Stimulated activated CD4-positive, alpha-beta T cell treated with anti-CD3 and anti-CD28 coated beads, Interleukin-15, amount 100 ng/mL, for 1 hour (primary cell): ENCODE measurements at regions not wholly inside any gene's neighbourhood (a gene's known extent, or its start where the extent isn't known, plus 50 kb on each side); places are given as distances from the start of the nearest gene placed in this dataset.
"Not testable (repeated sequence)": the region's sequence is repeated elsewhere in the genome, so short reads cannot be mapped to it uniquely, and the experiment has no call there.

Experiments
- DNase-seq, 2 donors: peaks; one replicate each; pipeline ENCODE4 v3.0.0-alpha.2; 2020; ENCODE audit warnings: low read depth in 1 of 2, low spot score in 1 of 2

DNA sequence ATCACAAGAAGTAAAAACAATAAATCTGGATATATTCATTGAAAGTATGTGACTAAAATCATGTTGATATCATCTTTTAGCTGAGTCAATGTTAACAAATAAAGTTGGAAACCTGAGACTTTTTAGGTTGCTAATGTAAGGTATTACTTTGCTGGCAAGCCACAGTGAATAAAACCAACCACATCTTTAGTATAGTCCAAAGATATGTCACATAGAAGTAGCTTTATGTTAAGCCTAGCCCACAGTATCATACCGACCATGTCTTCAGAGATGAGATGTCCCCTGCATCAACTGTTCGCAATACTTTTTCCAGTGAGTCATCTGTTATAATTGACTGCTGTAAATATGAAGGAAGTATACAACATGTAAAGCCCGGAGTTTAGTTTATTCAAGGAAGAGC, 107.6 kb upstream of the MCHR2 start:
- DNase-seq, result no peak

DNA sequence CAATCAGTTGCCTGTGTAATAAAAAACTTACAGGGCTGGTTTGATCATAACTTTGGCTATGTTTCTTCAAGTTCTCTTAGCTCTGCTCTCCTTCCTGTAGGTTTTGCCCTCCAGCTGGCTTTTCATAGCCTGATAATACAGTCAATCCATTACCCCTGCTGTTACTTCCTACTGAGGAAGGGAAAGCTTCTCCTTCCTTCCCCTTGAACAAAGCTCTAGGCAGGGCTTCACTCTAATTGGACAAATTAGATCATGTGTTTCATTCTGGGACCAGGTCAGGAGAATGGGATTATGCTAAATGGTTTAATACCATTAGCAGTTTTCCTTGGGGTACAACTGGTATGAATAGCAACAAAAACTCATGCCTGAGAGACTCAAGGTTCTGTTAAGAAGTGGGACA, 106.8 kb upstream of the MCHR2 start:
- no peak for DNase-seq

DNA sequence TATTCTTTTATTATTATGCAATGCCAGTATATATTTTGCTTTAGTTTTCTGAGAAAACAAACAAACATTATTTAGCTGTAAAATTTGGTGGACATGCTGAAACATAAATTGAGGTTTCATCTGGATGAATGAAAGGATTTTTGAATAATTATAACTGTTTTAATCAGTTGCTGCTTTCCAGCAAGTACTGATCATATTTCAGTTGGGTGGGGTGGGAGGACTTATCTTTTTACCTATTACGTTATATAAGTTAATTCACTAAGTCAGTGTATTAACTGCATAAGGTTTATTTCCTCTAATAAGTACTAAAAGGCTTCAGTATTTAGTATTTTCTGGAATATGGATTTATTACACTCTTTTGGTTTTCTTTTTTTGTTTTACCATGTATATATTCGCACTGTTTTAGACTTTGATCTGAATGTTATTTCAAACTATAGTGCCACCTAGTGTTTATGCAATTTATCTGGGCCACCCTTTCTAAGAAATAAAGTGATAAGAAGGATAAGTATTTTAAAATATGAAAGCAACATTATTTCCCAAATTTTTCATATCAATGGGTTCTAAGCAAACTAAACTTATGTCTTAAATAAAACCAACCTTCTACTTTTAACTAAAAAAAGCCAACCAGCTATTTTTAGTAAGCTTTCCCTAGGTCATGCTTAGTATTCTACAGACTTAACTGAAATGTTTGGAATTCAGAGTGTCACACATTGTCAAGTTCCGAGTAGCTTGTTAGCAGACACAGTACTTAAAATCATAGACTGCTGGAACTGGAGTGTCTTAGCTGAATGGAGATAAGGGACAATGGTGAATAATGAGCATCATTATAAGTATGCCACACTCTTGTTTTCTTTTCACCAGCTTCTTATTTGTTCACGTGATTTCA, 105.4 kb upstream of the MCHR2 start:
- DNase-seq, result no peak

DNA sequence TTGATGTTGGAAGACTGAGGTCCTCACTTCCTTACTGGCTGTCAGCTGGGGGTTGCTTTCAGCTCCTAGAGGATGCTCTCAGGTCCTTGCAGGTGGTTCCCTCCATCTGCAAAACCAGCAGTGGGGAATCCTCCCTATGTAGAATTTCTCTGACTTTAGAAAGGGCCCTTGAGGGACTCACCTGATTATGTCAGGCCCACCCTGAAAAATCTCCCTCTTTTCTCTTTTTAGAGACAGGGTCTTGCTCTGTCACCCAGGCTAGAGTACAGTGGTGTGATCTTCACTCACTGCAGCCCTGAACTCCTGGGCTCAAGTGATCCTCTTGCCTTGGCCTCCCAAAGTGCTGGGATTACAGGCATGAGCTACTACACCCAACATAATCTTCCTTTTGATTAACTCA, 102.9 kb upstream of the MCHR2 start:
- DNase-seq, result no peak

DNA sequence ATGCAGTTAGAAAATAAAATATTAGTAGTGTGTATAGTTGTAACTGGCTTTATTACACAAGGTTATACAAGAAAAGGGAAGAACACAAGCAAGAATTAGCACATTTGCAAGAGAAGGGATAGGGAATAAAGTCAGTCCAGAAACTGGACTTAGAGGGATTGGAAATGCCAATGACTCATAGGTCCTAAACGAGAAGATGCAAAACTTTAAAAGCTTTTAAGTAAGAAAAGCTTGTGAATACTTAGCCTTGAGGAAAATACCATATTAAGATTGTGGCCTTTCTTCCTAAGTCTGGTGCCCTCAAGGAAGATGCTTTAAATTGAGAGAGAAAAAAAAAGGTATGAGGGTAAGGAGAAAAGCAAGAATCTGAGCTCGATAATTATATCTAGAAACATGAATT, 102.3 kb upstream of the MCHR2 start:
- DNase-seq, result no peak

DNA sequence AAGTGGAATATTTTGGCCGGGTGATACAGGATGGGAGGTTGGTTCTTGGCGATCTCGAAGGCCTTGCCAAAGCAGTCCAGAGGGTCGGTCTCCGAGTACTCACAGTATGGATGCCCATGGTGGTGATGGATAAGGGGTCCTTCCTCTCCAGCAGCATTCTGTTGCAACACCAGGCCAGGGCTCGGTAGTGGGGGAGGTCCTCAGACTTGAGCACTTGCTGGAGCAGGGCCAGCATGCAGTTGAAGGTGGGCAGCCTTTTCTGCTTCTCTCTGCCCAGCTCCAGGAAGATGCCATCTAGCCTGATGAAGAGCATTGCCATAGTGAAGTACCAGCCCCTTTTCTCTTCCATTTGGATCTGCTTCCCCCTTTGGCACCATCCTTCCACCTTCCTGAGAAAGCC, 99.4 kb upstream of the MCHR2 start:
- DNase-seq, result no peak

DNA sequence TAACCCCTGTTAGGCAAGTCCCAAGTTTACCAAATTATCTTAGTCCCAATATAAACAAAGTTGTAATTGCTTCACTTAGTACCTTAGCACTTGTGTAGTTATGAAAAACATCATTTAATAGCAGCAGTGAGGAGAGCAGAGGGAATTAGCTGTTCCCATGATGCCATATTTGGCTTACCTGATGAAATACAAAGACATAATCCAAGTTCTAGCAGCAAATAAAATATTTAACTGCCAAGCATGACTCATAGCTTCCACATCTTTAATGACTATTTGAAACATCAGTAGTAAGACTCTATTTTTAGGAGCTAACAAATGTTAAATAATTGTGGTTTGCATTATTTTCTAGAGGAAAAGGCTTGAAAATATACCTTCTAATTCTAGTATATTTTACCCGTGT, 94.0 kb upstream of the MCHR2 start:
- no peak for DNase-seq

DNA sequence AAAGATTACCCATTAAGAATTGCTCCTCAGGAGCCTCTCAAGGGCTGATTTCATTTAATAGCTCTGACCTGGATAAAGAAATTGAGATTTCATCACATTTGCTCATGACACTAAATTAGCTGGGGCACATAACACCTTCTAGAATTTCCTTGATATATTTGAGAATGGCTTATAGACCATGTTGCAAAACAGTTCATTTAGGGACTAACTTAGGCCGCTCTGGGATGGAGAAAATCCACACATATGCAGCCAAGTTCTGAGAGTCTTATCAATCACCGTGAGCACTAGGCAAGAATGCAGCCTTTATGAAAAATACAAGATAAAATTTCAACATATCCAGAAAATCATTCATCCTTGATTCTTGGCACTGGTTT, 91.0 kb upstream of the MCHR2 start:
- DNase-seq, result no peak

DNA sequence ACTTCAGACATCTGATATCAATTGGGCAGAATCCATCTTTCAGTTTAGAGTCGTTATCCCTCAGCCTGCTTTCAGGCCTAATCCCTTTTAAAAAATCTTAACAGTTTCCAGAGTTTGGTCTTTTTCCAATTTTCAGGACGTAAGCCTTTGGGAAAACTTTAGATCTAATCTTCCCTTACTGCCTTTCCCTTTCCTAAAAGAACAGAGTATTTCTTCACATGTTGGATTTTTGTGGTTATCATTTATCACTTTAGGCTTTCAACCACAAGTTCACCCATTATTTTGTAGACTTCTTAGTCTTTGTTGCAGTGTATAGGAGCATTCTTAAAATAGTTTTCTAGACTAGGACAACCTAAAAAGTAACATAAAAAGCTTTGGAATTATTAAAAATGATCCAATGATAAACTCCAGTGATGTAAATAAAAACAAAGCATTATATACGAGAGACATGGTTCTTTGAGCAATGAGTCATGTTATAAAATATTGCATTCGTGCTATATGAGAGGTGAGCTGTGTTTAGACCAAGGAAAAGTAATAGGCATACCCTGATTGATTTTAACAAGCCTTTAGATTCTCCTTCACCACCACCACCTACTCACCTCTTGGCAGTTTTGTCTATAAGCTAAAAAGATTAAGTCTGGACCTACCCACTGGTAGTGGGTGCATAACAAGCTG, 90.4 kb upstream of the MCHR2 start:
- no peak for DNase-seq

DNA sequence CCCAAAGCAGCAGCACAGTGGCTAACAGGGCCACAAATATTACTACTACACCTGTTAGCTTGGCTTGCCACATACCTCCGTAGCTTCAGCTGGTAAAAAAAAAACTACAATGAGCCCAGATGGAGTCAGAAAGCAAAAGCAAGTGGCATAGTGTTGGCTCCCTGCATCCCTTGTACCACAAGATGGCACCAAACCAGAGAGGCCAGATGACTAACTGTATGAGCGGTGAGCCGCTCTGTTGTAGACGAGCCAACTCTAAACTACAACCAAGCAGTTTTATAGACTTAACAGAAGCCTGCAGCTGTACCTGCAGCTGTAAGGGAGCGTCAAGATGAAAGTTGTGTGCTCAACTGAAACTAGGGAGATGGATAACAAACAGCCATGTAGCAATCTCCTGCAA, 84.5 kb upstream of the MCHR2 start:
- no peak for DNase-seq

DNA sequence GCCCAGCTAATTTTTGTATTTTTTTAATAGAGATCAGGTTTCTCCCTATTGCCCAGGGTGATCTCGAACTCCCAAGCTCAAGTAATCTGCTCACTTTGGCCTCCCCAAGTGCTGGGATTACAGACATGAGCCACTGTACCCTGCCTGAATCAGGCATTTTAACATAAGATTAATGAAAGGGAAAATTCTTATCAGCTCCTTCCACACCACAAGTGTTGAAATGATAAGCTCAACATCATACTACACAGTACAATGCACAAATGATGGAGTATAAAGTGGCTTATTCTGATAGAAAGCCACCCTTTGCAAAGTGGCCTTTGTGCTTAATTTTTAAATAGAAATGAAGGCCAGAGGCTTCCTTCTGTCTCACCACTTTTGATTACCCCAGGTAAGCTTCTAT, 71.3 kb upstream of the MCHR2 start:
- no peak for DNase-seq

DNA sequence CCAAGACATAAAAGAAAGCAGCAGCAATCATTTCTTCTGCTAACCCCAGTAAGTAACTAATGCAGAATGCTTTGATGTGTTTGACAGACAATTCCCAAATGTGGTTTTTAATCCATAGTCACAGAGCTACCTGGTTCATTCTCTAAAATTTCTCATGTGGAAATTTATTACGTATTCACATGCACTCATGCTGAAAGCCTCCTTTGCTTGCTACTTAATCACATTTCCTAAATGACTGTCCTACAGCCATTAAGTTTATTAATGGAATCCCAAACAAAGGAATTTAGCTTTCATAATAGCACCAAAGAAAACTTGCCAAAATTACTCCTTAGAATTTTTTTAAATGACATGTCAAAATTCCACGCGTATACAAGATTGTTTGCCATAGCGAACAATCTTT, 68.6 kb upstream of the MCHR2 start:
- DNase-seq, result no peak

DNA sequence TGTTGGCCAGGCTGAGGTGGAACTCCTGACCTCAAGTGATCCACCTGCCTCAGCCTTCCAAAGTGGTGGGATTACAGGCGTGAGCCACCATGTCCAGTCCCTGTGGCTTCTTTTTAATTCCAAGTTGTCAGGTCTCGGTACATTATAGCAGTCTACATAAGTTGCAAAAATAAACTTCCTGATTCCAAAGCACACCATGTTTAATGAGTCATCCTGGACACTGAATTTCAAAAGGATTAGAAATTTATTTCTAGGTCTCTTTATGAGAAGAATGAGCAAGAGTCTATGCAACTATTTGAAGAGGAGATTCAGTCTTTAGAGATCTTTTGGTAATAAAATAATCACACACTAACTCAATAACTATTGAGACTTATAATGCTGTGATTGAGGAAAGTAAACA, 63.9 kb upstream of the MCHR2 start:
- no peak for DNase-seq

DNA sequence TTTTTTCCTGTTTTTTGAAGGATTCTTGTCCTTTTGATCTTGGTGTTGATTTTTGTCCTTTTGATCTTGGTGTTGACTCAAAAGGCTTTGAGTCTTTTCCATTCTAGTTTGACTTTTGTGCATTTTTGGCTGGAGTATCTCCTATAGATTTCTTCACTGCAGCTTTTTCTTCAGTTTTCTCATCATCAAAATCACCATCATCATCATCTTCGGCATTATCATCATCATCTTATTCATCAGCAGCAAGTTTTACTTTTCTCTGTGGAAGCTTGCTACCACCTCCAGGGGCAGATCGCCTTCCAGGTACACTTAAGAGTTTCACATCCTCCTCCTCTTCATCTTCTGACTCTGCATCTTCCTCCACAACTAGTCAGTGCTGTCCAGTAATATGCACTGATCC, 56.5 kb upstream of the MCHR2 start:
- no peak for DNase-seq

DNA sequence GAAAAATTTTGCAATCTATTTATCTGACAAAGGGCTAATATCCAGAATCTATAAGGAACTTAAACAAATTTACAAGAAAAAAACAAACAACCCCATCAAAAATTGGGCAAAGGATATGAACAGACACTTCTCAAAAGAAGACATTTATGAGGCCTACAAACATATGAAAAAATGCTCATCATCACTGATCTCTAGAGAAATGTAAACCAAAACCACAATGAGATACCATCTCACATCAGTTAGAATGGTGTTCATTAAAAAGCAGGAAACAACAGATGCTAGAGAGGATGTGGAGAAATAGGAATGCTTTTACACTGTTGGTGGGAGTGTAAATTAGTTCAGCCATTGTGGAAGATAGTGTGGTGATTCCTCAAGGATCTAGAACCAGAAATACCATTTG, 49.9 kb upstream of the MCHR2 start:
- DNase-seq, result not testable (repeated sequence)
